H1 (cell line): ENCODE measurements at regions not wholly inside any gene's neighbourhood (a gene's known extent, or its start where the extent isn't known, plus 50 kb on each side); places are given as distances from the start of the nearest gene placed in this dataset.

Source experiments
- ATF2 ChIP-seq: IDR thresholded peaks from 2 replicates; pipeline ENCODE4 v1.6.1; 2012; ENCODE audit warnings: low read length, inconsistent platforms
- CTCF ChIP-seq, 3 experiments: IDR thresholded peaks; 1 replicate in 2 of 3; 2 replicates in 1 of 3; pipeline versions ENCODE4 v1.5.1 to v1.6.1; 2011; ENCODE audit warnings: low read length in 3 of 3, mild to moderate bottlenecking in 3 of 3, inconsistent platforms in 2 of 3, low read depth in 1 of 3, moderate library complexity in 1 of 3; ENCODE audit not compliant: insufficient read depth in 1 of 3; ENCODE audit errors: control extremely low read depth in 1 of 3
- JUN ChIP-seq: IDR thresholded peaks from 2 replicates; pipeline ENCODE4 v1.6.1; 2011; ENCODE audit warnings: low read depth, mild to moderate bottlenecking, improper control_type of control experiment, low read length
- RFX5 ChIP-seq: IDR thresholded peaks from 2 replicates; pipeline ENCODE4 v1.6.1; 2011; ENCODE audit warnings: low read depth, low read length, improper control_type of control experiment, borderline replicate concordance
- TAF1 ChIP-seq: IDR thresholded peaks from 2 replicates; pipeline ENCODE4 v1.6.1; 2011; ENCODE audit warnings: mild to moderate bottlenecking, low read depth, low read length
- TBP ChIP-seq: IDR thresholded peaks from 2 replicates; pipeline ENCODE4 v1.6.1; 2011; ENCODE audit warnings: low read depth, low read length, improper control_type of control experiment
- TCF12 ChIP-seq: IDR thresholded peaks from 2 replicates; pipeline ENCODE4 v1.6.1; 2011; ENCODE audit warnings: low read depth, mild to moderate bottlenecking, low read length
- TF ChIP-seq, protein P1 (sequence below): IDR thresholded peaks from 2 replicates; pipeline ENCODE4 v1.6.1; 2012; ENCODE audit warnings: inconsistent platforms

DNA sequence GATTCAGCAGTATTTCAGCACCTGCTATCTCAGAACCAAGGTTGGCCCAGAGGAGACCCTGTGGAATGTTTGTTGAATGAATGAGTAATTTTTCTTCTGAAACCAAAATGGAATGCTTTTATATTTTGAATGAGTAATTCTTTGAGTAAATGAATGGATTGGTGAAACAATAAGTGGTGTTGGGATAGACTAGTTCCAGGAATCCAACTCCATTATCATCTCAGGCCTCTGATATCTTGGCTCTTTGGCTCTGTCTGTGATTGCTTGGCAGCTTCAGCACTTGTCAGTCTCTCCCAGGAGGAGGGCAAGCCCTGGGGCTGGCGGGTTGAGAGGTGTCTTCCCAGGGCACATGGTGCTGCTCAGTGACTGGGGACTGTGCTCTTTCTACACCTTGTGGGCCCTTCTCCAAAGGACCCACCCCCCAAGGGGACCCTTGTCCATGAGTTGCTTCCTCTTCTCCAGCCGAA lies 284.4 kb upstream of the FOXF1 start:
- TF ChIP-seq CTCF (IDR thresholded peaks at IDR 0.05; ENCODE audit: control extremely low read depth in 1 of 3, insufficient read depth in 1 of 3, low read depth in 1 of 3, low read length in 3 of 3): no peak
- TF ChIP-seq RFX5: no peak
- no peak for TF ChIP-seq JUN
- TF ChIP-seq, protein P1, sequence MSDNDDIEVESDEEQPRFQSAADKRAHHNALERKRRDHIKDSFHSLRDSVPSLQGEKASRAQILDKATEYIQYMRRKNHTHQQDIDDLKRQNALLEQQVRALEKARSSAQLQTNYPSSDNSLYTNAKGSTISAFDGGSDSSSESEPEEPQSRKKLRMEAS: no peak
- TF ChIP-seq TCF12: no peak
- TF ChIP-seq TBP: no peak
- TF ChIP-seq TAF1: no peak
- no peak for TF ChIP-seq ATF2
